ENCODE measurements at regions not wholly inside any gene's neighbourhood (a gene's known extent, or its start where the extent isn't known, plus 50 kb on each side); places are given as distances from the start of the nearest gene placed in this dataset.

DNA sequence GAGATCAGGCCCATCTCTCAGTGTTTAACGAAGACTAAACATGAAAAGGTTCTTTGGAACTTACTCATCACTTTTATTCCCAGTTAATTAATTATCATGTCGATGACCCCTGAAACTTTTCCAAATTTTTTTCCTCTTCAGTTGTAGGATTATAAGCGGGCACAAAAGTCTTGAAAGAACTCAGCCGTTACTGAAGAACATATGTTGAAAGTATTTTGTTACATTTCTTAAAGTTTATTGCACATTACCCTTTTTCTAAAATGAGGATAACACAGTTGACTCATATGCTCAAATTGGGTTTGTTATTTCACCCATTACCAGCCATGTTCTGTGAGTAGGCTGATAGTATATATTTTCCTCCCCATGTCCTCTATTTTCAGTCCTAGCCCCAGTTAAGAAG lies 75.9 kb upstream of the COL3A1 start:
- WGBS, 4 donors: 82 to 89% (median 84%) methylated on average over 4 of the region's 4 CpGs
- no peaks in the 10 kb centered on the region for H3K36me3 ChIP-seq
- peaks cover 0 to 8% (median 0%) of the 10 kb centered on the region in 12 donors for H3K4me1 ChIP-seq
- no peaks in the 10 kb centered on the region for H3K27me3 ChIP-seq
- DNase-seq (no peak), ATAC-seq (no peak)
- H3K27ac ChIP-seq: peak overlapping the region in 5 of 12 donors; percentile 25 to 68 (median 41)
- intact Hi-C loops (cut with DNase I): loop anchor here in 1 of 10 donors (10.0 kb wide), 1 partner anchor 77 kb away; the partner anchor contains the start of gene COL3A1
- no peak overlapping the region for H3K4me3 ChIP-seq
- TF ChIP-seq, protein P1, sequence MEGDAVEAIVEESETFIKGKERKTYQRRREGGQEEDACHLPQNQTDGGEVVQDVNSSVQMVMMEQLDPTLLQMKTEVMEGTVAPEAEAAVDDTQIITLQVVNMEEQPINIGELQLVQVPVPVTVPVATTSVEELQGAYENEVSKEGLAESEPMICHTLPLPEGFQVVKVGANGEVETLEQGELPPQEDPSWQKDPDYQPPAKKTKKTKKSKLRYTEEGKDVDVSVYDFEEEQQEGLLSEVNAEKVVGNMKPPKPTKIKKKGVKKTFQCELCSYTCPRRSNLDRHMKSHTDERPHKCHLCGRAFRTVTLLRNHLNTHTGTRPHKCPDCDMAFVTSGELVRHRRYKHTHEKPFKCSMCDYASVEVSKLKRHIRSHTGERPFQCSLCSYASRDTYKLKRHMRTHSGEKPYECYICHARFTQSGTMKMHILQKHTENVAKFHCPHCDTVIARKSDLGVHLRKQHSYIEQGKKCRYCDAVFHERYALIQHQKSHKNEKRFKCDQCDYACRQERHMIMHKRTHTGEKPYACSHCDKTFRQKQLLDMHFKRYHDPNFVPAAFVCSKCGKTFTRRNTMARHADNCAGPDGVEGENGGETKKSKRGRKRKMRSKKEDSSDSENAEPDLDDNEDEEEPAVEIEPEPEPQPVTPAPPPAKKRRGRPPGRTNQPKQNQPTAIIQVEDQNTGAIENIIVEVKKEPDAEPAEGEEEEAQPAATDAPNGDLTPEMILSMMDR (IDR thresholded peaks at IDR 0.05): no peak
- TF ChIP-seq POLR2A (IDR thresholded peaks at IDR 0.05): no peak
- H3K9me3 ChIP-seq: no peaks in the 10 kb centered on the region

DNA sequence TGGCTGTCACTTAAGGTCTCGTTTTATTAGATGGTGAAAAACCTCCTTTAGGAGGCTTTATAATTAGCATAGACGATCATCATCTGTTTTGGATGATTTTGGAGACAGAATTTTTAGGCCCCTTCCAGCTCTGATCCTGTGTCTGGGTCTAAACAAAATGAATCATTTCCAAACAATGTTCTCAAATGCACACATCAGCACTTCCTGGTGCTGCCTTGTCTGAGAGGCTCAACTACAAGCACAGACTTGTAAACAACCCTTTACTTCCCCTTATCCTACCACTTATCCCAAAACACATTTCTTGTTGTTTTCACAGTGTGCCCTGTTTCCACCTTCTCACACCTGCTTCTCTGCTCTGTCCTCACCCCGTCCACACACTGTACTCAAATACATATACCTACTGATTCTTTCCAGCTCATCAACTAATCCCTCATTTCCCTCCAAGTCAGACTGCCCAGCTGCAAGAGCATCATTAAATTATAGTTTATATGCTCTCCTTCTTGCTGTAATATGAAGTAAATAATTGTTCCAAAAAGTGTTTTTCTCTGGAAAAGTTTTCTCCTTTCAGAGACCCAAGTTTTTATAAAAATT lies 71.2 kb upstream of the COL3A1 start:
- intact Hi-C loops (cut with DNase I): no loop called here
- WGBS, 4 donors: 60 to 67% (median 61%) methylated on average over 3 of the region's 3 CpGs

DNA sequence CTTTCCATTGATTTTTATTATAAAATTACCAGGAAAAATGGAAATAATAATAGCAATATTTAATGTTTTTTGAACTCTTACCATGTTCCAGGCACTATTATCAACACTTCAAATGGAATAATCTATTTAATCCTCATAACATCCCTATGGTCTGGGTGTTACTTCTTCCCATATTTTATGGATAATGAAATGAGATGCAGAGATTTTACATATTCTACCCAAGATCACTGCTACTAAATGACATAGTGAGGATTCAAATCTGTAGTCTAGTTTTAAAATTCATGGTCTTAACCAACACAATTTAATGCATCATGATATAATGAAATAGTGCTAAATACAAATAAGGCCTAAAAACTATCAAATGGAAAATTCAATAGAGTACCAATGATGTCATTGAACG lies 70.4 kb upstream of the COL3A1 start:
- H3K4me1 ChIP-seq: peaks cover 0 to 5% (median 0%) of the 10 kb centered on the region in 12 donors
- no peaks in the 10 kb centered on the region for H3K36me3 ChIP-seq
- WGBS, 4 donors: 93 to 95% (median 94%) methylated on average over 1 of the region's 1 CpG
- no peak overlapping the region for H3K4me3 ChIP-seq
- no peak for ATAC-seq
- intact Hi-C loops (cut with DNase I): no loop called here
- TF ChIP-seq, protein P1 (IDR thresholded peaks at IDR 0.05): no peak
- TF ChIP-seq POLR2A (IDR thresholded peaks at IDR 0.05): no peak
- no peaks in the 10 kb centered on the region for H3K9me3 ChIP-seq
- DNase-seq: no peak
- H3K27me3 ChIP-seq: no peaks in the 10 kb centered on the region
- H3K27ac ChIP-seq: no peak overlapping the region

More for the DNA sequence above, 71.2 kb upstream of the COL3A1 start:
- DNase-seq: no peak
- peak in 1 of 4 donors; percentile 67 for ATAC-seq
- Histone ChIP-seq H3K4me1 (peaks cover 0 to 5% (median 0%) of the 10 kb centered on the region in 12 donors), H3K36me3 (no peaks in the 10 kb centered on the region), H3K4me3 (no peak overlapping the region), H3K27me3 (no peaks in the 10 kb centered on the region), H3K9me3 (no peaks in the 10 kb centered on the region), H3K27ac (no peak overlapping the region)
- no peak for TF ChIP-seq POLR2A (IDR thresholded peaks at IDR 0.05)
- TF ChIP-seq, protein P1 (IDR thresholded peaks at IDR 0.05): no peak

DNA sequence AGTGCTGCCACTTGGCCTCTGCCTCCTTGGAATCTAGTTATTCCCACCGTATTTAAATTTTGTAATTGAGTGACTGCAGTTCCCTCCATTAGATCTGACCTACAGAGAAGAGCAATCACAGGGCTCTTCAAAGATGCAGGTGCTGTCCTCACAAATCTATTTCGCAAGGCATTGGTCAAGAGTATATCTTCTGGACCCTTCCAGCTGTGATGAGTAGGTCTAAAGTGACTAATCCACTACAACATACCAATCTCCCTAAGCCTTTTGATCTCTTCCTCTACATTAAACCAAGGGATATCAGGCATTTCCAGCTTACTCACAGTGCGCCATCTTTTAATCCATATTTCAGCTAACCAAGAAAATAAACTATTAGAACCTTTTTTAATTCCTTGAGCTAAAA lies 65.1 kb upstream of the COL3A1 start:
- TF ChIP-seq, protein P1 (IDR thresholded peaks at IDR 0.05): no peak
- TF ChIP-seq POLR2A (IDR thresholded peaks at IDR 0.05): no peak
- H3K4me1 ChIP-seq: no peaks in the 10 kb centered on the region
- ATAC-seq (no peak), DNase-seq (no peak)
- no peaks in the 10 kb centered on the region for H3K36me3 ChIP-seq
- 79 to 98% (median 96%) methylated on average over 3 of the region's 3 CpGs for WGBS, 4 donors
- peaks cover 0 to 5% (median 0%) of the 10 kb centered on the region in 12 donors for H3K9me3 ChIP-seq
- H3K27me3 ChIP-seq: no peaks in the 10 kb centered on the region
- H3K4me3 ChIP-seq: no peak overlapping the region
- no peak overlapping the region for H3K27ac ChIP-seq
- intact Hi-C loops (cut with DNase I): no loop called here

Measured in heart left ventricle (tissue), 16 donors.